SK-N-MC (cell line): ENCODE measurements at regions not wholly inside any gene's neighbourhood (a gene's known extent, or its start where the extent isn't known, plus 50 kb on each side); places are given as distances from the start of the nearest gene placed in this dataset.

Source experiments
- DNase-seq: peaks from one replicate; pipeline ENCODE4 v3.0.0-alpha.2; 2011; ENCODE audit warnings: low read depth, low spot score
- H3K27ac ChIP-seq: fragments of 200-600 bp; sonication (generic); 2 replicates; pipeline ENCODE4 v1.5.1; 2016; ENCODE audit warnings: mixed run types
- H3K36me3 ChIP-seq: fragments of 200-600 bp; sonication (generic); 2 replicates; pipeline ENCODE4 v1.6.1; 2017; ENCODE audit warnings: antibody characterized with exemption, low read length, mixed read lengths; ENCODE audit not compliant: insufficient read depth
- H3K4me3 ChIP-seq: fragments of 200-600 bp; sonication (generic); 2 replicates; pipeline ENCODE4 v1.5.1; 2016
- H3K9ac ChIP-seq: fragments of 200-600 bp; sonication (generic); 2 replicates; pipeline ENCODE4 v1.8.0; 2017; ENCODE audit warnings: mixed run types, mixed read lengths; ENCODE audit not compliant: insufficient read length
- H3K9me3 ChIP-seq: fragments of 200-600 bp; sonication (generic); 2 replicates; pipeline ENCODE4 v1.6.1; 2017; ENCODE audit warnings: low read depth, mild to moderate bottlenecking, antibody characterized with exemption, low read length, moderate library complexity, mixed read lengths
- EZH2 ChIP-seq: fragments of 200-600 bp; sonication (generic); IDR thresholded peaks from one replicate; pipeline ENCODE4 v1.6.1; 2017; ENCODE audit warnings: antibody characterized with exemption
- FOXP2 ChIP-seq: optimal IDR thresholded peaks from 2 replicates; pipeline ENCODE3; 2011; ENCODE audit warnings: mild to moderate bottlenecking, moderate library complexity; ENCODE audit not compliant: insufficient read depth; ENCODE audit errors: extremely low read length, control extremely low read depth
- POLR2AphosphoS5 ChIP-seq: IDR thresholded peaks from 2 replicates; pipeline ENCODE4 v1.6.1; 2012; ENCODE audit warnings: mild to moderate bottlenecking, low read depth, low read length, borderline replicate concordance

DNA sequence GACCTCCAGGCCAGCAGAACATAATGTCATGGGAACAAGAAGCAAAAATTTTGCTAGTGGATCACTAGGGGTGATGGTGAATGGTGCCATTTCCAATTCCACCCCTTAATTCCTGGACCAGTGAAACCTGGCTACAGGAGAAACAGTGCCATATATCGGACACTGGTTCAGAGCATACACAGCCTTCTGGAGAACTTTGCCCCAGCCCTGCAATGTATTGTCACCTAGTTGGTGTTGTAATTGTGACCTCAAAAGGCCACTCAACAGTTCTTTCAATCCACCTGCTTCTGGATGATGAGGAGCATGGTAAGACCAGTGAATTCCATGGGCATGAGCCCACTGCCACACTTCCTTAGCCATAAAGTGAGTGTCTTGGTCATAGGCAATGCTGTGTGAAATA is 59.8 kb upstream of the AASS start:
- Histone ChIP-seq H3K9me3 (no peaks in the 10 kb centered on the region), H3K27ac (no peak overlapping the region), H3K4me3 (no peak overlapping the region), H3K9ac (no peak overlapping the region), H3K36me3 (no peaks in the 10 kb centered on the region)
- no peak for DNase-seq
- TF ChIP-seq EZH2 (no peak), FOXP2 (no peak), POLR2AphosphoS5 (no peak)

- no peak overlapping the region for H3K27ac ChIP-seq
- H3K9me3 ChIP-seq = no peaks in the 10 kb centered on the region
- DNase-seq = no peak
- no peaks in the 10 kb centered on the region for H3K36me3 ChIP-seq
- no peak for TF ChIP-seq EZH2
- no peak for TF ChIP-seq FOXP2
- no peak for TF ChIP-seq POLR2AphosphoS5
- no peak overlapping the region for H3K4me3 ChIP-seq
- no peak overlapping the region for H3K9ac ChIP-seq
Measured at GRCh38 chr7:122200888-122201287, 56.8 kb upstream of the AASS start.

DNA sequence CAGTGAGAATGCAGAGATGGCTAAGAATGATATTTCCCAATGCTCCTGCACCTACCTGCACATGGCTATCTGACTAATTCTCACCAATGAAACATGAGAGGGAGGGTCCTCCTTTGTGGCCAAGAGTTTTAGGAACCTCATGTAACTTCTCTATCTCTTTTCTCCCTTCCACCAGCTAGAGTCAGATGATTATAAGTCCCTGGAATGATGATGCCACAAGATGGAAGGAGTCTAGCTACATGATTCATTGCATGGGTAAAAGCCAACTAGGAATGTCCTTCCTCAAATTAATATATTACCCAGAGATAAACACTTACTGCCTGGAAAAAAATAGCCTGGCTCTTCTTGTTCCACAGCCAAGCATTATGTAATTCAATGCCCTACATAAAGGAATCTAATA is 55.1 kb upstream of the AASS start:
- TF ChIP-seq POLR2AphosphoS5 = no peak
- TF ChIP-seq EZH2 = no peak
- no peak for TF ChIP-seq FOXP2

DNA sequence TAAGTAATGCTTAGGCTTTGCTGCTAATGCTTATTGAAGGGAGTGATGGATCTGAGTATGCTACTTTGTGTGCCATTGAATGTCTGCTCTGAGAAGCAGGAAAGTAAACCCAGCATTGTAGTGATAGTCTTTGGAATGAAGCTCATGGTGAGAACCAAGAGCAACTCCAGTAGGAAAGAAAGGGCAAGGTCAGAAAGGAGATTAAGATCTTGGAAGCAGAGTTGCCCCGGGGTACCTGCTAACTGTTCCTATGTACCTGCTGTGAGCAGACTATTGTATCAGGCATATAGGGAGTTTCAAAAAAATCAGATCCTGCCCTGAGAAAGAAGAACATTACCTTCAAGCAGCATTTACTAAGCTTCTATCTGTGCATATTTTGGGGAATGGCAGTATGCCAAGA is 54.5 kb upstream of the AASS start:
- DNase-seq = no peak
- no peak overlapping the region for H3K9ac ChIP-seq
- H3K4me3 ChIP-seq = no peak overlapping the region
- TF ChIP-seq FOXP2 (no peak), EZH2 (no peak), POLR2AphosphoS5 (no peak)
- H3K9me3 ChIP-seq = no peaks in the 10 kb centered on the region
- no peaks in the 10 kb centered on the region for H3K36me3 ChIP-seq
- no peak overlapping the region for H3K27ac ChIP-seq

More for the DNA sequence above, 55.1 kb upstream of the AASS start:
- H3K4me3 ChIP-seq = no peak overlapping the region
- H3K36me3 ChIP-seq = no peaks in the 10 kb centered on the region
- H3K9ac ChIP-seq = no peak overlapping the region
- no peaks in the 10 kb centered on the region for H3K9me3 ChIP-seq
- no peak overlapping the region for H3K27ac ChIP-seq
- DNase-seq = no peak
